ENCODE measurements at regions not wholly inside any gene's neighbourhood (a gene's known extent, or its start where the extent isn't known, plus 50 kb on each side); places are given as distances from the start of the nearest gene placed in this dataset.

DNA sequence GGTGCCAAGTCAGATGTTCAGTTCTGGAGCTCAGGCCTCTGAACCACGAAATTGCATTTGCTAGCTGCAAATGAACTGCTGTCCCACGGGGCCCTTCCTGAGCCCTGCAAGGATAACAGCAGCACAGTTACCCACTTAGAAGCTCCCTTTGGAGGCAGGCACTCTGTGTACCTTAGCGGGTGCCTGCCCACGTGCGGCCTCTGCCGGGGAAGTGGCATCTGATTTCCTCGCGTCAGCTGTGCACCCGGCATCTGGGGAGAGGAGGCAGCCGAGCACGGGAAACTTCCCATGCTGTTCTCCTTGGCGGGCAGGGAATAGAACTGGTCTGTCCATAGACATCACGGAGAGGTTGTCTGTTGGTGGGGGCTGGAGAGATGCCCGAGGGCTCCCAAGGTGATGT lies 148.0 kb upstream of the C1orf174 start:
- Histone ChIP-seq H3K4me3 (ENCODE audit: low read length) (no peak overlapping the region), H3K4me1 (ENCODE audit: control insufficient read depth, insufficient read depth, low read length) (no peaks in the 10 kb centered on the region), H3K27me3 (ENCODE audit: control insufficient read depth, insufficient read depth) (no peaks in the 10 kb centered on the region), H3K27ac (ENCODE audit: low read length) (no peak overlapping the region), H3K9me3 (ENCODE audit: control insufficient read depth, low read length) (no peaks in the 10 kb centered on the region)
- WGBS = 60% methylated on average over 14 of the region's 14 CpGs
- no peak for DNase-seq
- no peak for ATAC-seq
- intact Hi-C loops (cut with DNase I) = no loop called here

DNA sequence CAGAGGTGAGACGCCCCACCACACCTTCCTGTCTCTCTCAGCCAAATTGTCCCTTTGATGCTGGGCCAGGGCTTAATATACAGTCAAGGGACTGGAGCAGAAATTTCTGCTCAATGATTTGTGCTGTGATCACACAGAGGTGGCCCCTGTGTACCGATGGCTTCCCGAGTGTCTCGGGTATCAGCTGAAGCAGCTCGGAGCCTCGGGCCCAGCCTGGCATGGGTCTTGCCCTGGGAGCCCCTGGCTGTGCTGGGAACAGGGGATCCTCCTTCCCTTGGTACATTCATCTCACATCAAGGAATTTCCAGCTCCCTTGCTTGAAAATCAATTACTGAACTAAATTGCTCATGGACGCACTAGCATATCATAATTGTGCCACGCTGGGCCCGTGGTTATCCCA lies 148.8 kb upstream of the C1orf174 start:
- Histone ChIP-seq H3K4me3 (ENCODE audit: low read length) (no peak overlapping the region), H3K4me1 (ENCODE audit: control insufficient read depth, insufficient read depth, low read length) (no peaks in the 10 kb centered on the region), H3K27ac (ENCODE audit: low read length) (no peak overlapping the region), H3K9me3 (ENCODE audit: control insufficient read depth, low read length) (no peaks in the 10 kb centered on the region), H3K27me3 (ENCODE audit: control insufficient read depth, insufficient read depth) (no peaks in the 10 kb centered on the region)
- no peak for ATAC-seq
- WGBS = 58% methylated on average over 9 of the region's 9 CpGs
- intact Hi-C loops (cut with DNase I) = no loop called here
- DNase-seq = no peak

DNA sequence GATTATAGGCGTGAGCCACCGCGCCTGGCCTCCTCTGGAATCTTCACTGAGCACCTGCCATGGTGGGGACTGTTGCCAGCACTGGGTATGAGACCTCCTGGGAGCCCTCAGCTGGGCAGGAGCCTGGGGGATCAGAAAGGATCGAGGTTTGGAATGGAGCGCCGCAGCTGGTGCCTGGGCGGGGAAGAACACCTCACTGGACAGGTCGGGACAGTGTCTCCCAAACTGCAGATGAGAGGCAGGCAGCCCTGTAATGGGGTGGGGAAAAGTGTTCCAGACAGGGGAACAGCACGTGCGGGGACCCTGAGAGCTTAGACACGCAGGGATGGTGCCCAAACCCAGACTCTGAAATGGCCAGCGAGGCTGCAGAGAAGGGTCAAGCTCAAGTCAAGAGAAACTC lies 150.9 kb upstream of the C1orf174 start:
- Histone ChIP-seq H3K4me1 (ENCODE audit: control insufficient read depth, insufficient read depth, low read length) (no peaks in the 10 kb centered on the region), H3K9me3 (ENCODE audit: control insufficient read depth, low read length) (no peaks in the 10 kb centered on the region), H3K4me3 (ENCODE audit: low read length) (no peak overlapping the region), H3K27ac (ENCODE audit: low read length) (no peak overlapping the region), H3K27me3 (ENCODE audit: control insufficient read depth, insufficient read depth) (no peaks in the 10 kb centered on the region)
- DNase-seq = no peak
- ATAC-seq = no peak
- intact Hi-C loops (cut with DNase I) = no loop called here
- 87% methylated on average over 12 of the region's 12 CpGs for WGBS

DNA sequence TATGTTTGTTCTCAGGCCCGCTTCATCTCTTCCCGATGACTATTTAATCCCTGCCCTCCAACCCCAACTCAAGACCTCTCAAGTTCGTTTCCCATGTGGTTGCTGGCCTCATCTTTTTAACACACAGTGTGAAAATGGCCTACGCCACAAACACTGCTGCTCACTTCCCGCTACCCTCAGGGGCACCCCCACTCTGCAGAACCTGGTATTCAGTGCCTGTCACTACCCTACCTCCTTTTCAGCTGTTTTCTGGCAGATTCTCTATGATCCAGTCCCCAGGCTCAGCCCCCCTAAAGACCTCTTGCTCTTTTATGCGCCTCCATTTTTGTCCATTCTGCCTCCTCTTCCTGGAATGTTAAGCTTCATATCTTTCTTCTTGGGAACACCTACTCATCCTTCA lies 152.6 kb upstream of the C1orf174 start:
- Histone ChIP-seq H3K27me3 (ENCODE audit: control insufficient read depth, insufficient read depth) (no peaks in the 10 kb centered on the region), H3K9me3 (ENCODE audit: control insufficient read depth, low read length) (no peaks in the 10 kb centered on the region), H3K4me3 (ENCODE audit: low read length) (no peak overlapping the region), H3K4me1 (ENCODE audit: control insufficient read depth, insufficient read depth, low read length) (no peaks in the 10 kb centered on the region), H3K27ac (ENCODE audit: low read length) (no peak overlapping the region)
- no peak for ATAC-seq
- 83% methylated on average over 6 of the region's 6 CpGs for WGBS
- intact Hi-C loops (cut with DNase I) = no loop called here
- DNase-seq = no peak

DNA sequence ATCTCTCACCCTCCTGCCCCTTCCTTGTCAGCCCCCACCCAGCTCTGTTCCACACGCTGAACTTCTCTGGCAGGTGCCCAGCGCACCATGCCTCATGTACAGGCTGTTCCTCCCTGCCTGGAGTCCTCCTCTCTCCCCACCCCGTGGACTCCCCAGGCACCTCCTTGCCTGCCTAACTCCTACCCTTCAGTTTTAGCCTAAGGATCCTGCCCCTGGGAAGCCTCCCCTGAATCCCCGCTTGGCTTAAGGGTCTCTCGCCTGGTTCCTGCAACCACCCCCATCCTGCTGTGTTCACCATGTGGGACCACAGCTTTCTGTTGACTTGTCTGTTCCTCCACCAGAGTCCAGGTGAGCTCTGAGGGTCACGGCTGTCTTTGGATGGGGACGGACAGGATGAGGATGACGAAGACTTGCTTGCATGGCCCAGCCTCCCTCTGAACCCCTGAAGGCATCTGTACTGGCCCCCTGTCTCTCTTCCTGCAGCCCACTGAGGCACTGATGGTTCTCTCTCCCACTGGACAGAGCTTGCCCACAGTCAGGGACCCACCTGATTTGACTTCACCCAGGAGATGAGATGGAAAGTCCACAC lies 153.2 kb upstream of the C1orf174 start:
- Histone ChIP-seq H3K27me3 (ENCODE audit: control insufficient read depth, insufficient read depth) (no peaks in the 10 kb centered on the region), H3K27ac (ENCODE audit: low read length) (no peak overlapping the region), H3K9me3 (ENCODE audit: control insufficient read depth, low read length) (no peaks in the 10 kb centered on the region), H3K4me3 (ENCODE audit: low read length) (no peak overlapping the region), H3K4me1 (ENCODE audit: control insufficient read depth, insufficient read depth, low read length) (no peaks in the 10 kb centered on the region)
- intact Hi-C loops (cut with DNase I) = no loop called here
- DNase-seq = no peak
- no peak for ATAC-seq
- WGBS = 81% methylated on average over 8 of the region's 8 CpGs

DNA sequence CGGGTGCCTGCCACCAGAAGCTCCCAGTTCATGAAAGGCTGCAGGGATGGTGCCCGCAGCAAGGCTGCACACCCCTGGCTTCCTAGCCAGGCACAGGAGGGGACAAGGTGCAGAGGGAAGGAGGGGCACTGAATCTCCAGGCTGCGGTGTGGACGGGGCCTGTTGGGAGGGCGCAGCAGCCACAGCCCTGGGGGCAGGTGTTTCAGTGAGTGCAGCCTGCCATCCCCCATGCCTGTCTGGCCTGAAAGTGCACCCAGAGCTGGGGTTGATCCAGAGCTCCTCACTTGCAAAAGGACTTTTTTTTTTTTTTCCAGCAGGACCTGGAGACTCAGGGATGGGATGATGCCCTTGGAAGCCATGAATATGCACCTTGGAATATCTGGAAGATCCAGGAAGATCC lies 153.7 kb upstream of the C1orf174 start:
- Histone ChIP-seq H3K27ac (ENCODE audit: low read length) (no peak overlapping the region), H3K9me3 (ENCODE audit: control insufficient read depth, low read length) (no peaks in the 10 kb centered on the region), H3K4me1 (ENCODE audit: control insufficient read depth, insufficient read depth, low read length) (no peaks in the 10 kb centered on the region), H3K27me3 (ENCODE audit: control insufficient read depth, insufficient read depth) (no peaks in the 10 kb centered on the region), H3K4me3 (ENCODE audit: low read length) (no peak overlapping the region)
- ATAC-seq (no peak), DNase-seq (no peak)
- intact Hi-C loops (cut with DNase I) = no loop called here
- WGBS = 90% methylated on average over 5 of the region's 5 CpGs

DNA sequence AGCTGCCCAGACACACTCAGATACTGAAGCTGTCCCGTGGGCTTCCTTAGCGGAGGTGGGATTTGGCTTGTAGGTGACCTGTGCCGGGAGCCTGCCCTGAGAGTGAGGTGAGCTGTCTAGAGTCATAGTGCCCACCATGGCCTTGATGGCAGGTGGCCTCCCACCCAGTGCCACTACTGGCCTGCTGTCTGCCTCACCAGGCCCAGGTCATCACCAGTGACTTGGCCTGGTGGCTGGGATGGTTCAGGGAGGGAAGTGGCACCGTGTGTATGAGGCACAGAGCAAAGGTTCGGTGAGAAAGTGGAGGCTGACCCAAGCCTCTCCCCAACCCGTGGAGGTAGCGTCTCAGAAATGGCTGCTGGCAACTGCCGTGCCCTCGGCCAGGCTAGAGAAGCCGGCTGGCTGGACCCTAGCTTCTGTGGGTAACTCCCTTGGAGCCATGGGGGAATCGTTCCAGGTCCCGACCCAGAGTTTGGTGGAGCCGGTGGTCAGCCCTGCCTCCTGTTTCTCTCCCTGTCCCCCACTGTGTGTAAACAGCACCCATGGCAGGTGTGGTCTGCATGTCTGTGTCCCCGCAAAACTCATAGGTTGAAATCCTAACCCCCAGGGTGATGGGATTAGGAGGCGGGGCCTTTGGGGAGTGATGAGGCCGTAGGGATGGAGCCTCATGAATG lies 155.4 kb upstream of the C1orf174 start:
- H3K27me3 ChIP-seq (ENCODE audit: control insufficient read depth, insufficient read depth) = no peaks in the 10 kb centered on the region

DNA sequence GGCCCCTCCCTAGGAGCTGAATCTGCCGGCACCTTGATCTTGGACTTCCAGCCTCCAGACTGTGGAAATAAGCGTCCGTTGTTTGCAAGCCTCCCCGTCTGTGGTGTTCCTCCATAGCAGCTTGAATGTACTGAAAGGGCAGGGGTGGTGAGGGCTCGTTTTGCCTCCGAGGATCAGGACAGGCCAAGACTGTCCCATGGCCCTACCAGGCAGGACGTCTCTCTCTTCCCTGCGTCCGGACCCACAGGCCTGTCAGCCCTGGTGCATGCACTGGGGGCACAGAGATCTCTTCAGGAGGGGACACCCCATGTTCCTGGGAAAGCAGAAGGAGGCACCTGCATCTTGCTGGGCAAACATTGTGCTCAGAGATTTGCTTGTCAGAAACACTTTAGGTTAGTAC lies 156.3 kb upstream of the C1orf174 start:
- no peak overlapping the region for H3K27ac ChIP-seq (ENCODE audit: low read length)
- ATAC-seq = no peak
- no peak for DNase-seq
- H3K4me3 ChIP-seq (ENCODE audit: low read length) = no peak overlapping the region
- H3K27me3 ChIP-seq (ENCODE audit: control insufficient read depth, insufficient read depth) = no peaks in the 10 kb centered on the region
- intact Hi-C loops (cut with DNase I) = no loop called here
- H3K9me3 ChIP-seq (ENCODE audit: control insufficient read depth, low read length) = no peaks in the 10 kb centered on the region
- no peaks in the 10 kb centered on the region for H3K4me1 ChIP-seq (ENCODE audit: control insufficient read depth, insufficient read depth, low read length)
- WGBS = 84% methylated on average over 9 of the region's 9 CpGs

More for the DNA sequence above, 155.4 kb upstream of the C1orf174 start:
- no peak overlapping the region for H3K27ac ChIP-seq (ENCODE audit: low read length)
- H3K4me3 ChIP-seq (ENCODE audit: low read length) = no peak overlapping the region
- no peaks in the 10 kb centered on the region for H3K9me3 ChIP-seq (ENCODE audit: control insufficient read depth, low read length)
- no peak for DNase-seq
- intact Hi-C loops (cut with DNase I) = no loop called here
- H3K4me1 ChIP-seq (ENCODE audit: control insufficient read depth, insufficient read depth, low read length) = no peaks in the 10 kb centered on the region
- WGBS = 75% methylated on average over 16 of the region's 16 CpGs
- no peak for ATAC-seq

DNA sequence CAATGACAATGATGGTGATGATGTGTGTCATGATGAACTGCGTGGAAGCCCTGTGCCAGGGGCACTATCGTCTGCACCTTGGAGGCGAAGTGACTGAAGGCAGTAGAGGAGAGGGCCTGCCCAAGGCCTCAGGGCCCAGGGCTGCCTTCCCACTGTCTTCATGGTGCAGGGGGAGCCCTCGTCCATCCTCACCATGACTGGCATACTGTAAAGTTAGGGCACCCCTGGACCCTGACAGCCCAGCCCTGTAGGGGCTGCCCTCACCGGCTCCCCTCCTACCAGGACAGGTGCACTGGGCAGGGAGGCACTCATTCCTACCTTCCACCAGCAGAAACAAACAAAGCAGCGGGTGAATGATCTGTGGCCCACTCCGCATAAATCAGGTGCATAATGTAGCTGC lies 156.9 kb upstream of the C1orf174 start:
- Histone ChIP-seq H3K4me1 (ENCODE audit: control insufficient read depth, insufficient read depth, low read length) (no peaks in the 10 kb centered on the region), H3K27me3 (ENCODE audit: control insufficient read depth, insufficient read depth) (no peaks in the 10 kb centered on the region)
- ATAC-seq = no peak

DNA sequence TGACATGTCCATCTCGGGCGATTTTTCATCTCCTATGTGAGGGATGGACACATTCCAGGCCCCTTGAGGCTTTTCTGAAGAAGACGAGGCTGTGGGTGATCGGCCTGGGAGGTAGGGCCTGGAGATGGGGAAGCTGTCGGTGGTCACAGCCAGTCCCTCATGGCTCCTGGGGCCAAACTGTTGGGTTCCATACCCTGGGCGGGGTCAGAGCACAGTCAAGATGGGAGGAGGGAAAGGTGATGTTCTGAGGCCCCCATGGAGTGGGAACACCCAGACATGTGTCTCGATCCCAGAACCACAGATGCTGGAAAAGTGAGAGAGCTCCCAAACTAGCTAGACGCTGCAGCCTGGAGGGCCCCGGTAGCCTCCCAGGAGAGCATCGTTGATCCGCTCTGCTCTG lies 157.5 kb upstream of the C1orf174 start:
- ATAC-seq (no peak), DNase-seq (no peak)
- 79% methylated on average over 11 of the region's 11 CpGs for WGBS
- Histone ChIP-seq H3K4me3 (ENCODE audit: low read length) (no peak overlapping the region), H3K9me3 (ENCODE audit: control insufficient read depth, low read length) (no peaks in the 10 kb centered on the region), H3K27me3 (ENCODE audit: control insufficient read depth, insufficient read depth) (no peaks in the 10 kb centered on the region), H3K4me1 (ENCODE audit: control insufficient read depth, insufficient read depth, low read length) (no peaks in the 10 kb centered on the region), H3K27ac (ENCODE audit: low read length) (no peak overlapping the region)
- intact Hi-C loops (cut with DNase I) = no loop called here

More for the DNA sequence above, 156.9 kb upstream of the C1orf174 start:
- no peak overlapping the region for H3K4me3 ChIP-seq (ENCODE audit: low read length)
- no peaks in the 10 kb centered on the region for H3K9me3 ChIP-seq (ENCODE audit: control insufficient read depth, low read length)
- H3K27ac ChIP-seq (ENCODE audit: low read length) = no peak overlapping the region
- intact Hi-C loops (cut with DNase I) = no loop called here
- DNase-seq = no peak
- WGBS = 86% methylated on average over 7 of the region's 7 CpGs

DNA sequence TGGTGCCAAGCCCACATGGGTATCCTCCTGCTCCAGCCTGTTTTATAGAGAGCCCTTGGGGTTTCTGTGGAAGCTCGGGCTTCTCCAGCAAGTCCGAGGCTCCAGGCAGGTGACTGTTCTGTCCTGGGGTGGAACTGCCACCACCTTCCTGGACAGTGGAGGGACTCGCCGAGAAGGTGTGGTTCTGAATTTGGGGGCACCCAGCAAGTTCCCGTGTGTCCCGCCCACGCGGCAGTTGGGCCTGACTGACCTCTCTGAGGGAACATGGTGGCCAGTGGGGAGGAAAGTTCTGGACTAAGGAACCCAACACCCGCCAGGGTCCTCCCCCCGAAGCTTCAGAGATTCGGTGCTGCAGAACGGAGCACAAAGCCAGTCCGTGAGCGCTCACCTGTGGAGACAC lies 158.1 kb upstream of the C1orf174 start:
- H3K9me3 ChIP-seq (ENCODE audit: control insufficient read depth, low read length) = no peaks in the 10 kb centered on the region
- DNase-seq (no peak), ATAC-seq (no peak)
- WGBS = 90% methylated on average over 14 of the region's 14 CpGs
- no peak overlapping the region for H3K4me3 ChIP-seq (ENCODE audit: low read length)
- no peaks in the 10 kb centered on the region for H3K4me1 ChIP-seq (ENCODE audit: control insufficient read depth, insufficient read depth, low read length)
- no peak overlapping the region for H3K27ac ChIP-seq (ENCODE audit: low read length)
- intact Hi-C loops (cut with DNase I) = no loop called here
- no peaks in the 10 kb centered on the region for H3K27me3 ChIP-seq (ENCODE audit: control insufficient read depth, insufficient read depth)

DNA sequence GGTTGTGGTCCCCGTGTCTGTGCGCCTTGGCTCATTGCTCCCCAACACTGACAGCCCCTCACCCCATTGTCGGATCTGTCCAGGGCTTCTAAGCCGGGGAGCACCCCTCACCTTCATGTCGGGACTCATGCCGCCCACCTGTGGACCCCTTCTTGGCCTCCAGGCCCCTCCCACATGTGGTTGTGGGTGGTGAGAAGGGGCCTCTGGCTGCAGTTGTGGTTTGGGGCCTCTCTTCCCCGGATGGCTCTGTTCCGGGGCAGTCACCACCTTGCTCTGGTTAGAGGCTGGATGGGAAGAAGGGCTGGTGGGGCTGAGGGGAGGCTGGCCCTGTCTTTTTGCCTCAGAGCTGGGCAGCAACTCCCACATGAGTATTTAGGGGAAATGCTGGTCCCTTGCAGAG lies 158.6 kb upstream of the C1orf174 start:
- no peaks in the 10 kb centered on the region for H3K27me3 ChIP-seq (ENCODE audit: control insufficient read depth, insufficient read depth)
- no peak overlapping the region for H3K27ac ChIP-seq (ENCODE audit: low read length)
- no peak for ATAC-seq
- no peak for DNase-seq
- no peaks in the 10 kb centered on the region for H3K4me1 ChIP-seq (ENCODE audit: control insufficient read depth, insufficient read depth, low read length)
- H3K4me3 ChIP-seq (ENCODE audit: low read length) = no peak overlapping the region
- WGBS = 87% methylated on average over 8 of the region's 8 CpGs
- intact Hi-C loops (cut with DNase I) = no loop called here
- no peaks in the 10 kb centered on the region for H3K9me3 ChIP-seq (ENCODE audit: control insufficient read depth, low read length)

Measured in right cardiac atrium (tissue), 5 donors.